ENCODE measurements at regions not wholly inside any gene's neighbourhood (a gene's known extent, or its start where the extent isn't known, plus 50 kb on each side); places are given as distances from the start of the nearest gene placed in this dataset.
"Not testable (repeated sequence)": the region's sequence is repeated elsewhere in the genome, so short reads cannot be mapped to it uniquely, and the experiment has no call there.

DNA sequence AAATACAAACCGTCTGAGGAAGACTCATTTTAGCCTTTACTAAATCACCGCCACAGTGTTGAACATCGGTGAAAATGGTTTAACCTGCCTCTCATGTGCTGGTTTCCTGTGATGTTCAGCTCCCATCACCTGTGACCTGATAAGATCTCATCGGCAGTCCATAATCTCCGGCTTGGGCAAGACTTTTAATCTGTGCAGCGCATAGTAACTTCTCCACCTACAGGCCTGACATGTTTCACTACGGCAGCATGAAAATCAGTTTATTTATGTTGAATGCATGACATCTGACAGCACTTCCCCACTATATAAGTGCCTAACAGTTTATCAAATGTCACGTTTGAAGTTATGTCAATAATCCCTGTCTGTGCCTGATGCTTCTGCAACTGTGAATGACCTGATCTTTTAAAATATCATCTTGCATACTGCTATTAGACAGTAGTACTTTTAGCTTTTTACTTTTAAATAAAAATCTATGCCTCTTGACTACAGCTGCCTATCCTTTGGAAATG lies 1919.8 kb upstream of the AGA start:
- no peak for DNase-seq

DNA sequence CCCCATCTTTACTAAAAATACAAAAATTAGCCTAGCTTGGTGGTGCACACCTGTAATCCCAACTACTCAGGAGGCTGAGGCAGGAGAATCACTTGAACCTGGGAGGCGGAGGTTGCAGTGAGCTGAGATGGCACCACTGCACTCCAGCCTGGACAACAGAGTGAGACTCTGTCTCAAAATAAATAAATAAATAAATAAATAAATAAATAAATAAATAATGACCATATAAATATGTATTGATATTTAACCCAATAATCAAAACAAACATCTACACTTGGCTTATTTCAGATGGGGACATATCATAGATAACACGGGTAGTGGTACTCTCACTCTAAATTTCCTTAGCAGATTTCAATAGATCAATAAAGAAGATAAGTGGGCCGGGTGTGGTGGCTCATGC lies 1923.7 kb upstream of the AGA start:
- DNase-seq, result not testable (repeated sequence)

DNA sequence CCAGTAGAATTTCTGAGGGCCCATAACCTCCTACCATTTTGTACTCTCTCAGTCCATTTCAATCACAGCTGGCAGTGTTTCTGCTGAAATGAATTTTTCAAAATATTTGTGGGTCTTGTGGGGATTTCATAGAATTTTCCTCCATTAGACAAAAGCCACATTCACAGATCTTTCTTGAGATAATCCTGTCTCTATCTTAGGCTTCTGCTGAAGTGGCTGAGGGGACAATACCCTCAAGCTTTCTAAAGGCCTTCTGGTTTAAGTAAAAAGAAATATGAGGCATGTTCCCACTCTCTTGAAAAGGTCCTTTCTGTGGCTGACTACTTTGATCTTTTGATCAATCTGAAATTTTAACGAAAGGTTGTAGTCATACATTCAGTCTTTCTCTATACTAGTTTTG lies 1930.0 kb upstream of the AGA start:
- no peak for DNase-seq

DNA sequence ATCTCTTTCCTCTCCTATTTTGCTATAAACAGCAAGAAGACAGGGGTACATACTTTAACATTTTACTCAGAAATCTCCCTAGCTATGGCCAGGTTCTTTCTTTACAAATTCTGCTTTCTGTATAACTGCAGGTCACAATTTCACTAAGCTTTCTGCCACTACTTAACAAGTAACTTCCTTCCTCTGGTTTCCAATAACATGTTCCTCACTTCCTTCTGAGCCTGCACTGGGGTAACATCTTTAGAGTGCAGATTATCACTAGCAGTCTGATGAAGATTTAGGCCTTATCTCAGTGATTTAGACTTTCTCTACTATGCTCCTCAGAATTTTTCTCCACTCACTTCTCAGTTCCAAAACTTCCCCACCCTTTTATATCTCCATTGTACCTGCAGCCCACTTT lies 1930.5 kb upstream of the AGA start:
- DNase-seq, result peak; percentile 7

DNA sequence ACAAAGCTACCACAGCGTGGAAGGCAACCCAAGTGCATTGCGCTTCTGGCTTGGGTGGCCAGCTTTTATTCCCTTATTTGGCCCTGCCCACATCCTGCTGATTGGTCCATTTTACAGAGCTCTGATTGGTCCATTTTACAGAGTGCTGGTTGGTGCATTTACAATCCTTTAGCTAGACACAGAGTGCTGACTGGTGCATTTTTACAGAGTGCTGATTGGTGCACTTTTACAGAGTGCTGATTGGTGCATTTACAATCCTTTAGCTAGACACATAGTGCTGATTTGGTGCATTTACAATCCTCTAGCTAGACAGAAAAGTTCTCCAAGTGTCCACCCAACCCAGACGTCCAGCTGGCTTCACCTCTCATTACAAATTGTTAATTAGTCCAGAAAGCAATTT lies 1936.6 kb upstream of the AGA start:
- not testable (repeated sequence) for DNase-seq

DNA sequence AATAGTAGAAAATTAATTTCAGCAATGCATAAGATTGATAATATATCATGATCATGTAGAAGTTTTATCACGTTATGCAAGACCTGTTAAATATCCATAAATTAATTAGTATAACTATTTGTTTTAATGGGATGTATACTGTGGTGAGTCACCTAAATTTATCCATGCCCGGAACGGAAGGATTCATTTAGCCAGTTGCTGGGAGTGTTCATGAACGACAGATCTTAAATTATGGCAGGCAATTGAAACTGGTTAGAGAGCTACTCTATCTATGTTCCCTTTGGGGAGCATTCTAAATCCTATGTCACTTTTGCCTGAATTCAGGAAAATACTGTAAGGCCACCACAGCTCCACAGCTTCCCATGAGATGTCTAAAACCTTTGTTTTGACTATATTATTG lies 1950.5 kb upstream of the AGA start:
- no peak for DNase-seq

DNA sequence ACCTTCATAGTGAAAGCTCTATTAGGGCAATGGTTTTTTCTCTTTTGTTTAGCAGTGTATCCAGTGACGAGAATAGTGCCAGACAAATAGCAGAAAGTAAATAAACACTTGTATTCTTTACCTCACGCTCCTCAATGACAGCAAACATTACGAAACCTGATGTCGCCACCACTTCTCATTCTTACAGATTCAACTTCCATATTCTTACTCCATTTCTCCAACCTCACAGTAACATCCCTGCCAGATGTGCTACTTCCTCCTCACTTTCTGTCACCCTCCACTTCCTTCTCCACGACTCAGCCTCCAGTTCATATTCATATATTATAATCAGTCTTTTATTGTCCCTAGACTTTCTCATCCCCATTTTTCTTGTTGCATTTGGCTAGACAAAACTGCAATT lies 1956.2 kb upstream of the AGA start:
- peak; percentile 41 for DNase-seq

DNA sequence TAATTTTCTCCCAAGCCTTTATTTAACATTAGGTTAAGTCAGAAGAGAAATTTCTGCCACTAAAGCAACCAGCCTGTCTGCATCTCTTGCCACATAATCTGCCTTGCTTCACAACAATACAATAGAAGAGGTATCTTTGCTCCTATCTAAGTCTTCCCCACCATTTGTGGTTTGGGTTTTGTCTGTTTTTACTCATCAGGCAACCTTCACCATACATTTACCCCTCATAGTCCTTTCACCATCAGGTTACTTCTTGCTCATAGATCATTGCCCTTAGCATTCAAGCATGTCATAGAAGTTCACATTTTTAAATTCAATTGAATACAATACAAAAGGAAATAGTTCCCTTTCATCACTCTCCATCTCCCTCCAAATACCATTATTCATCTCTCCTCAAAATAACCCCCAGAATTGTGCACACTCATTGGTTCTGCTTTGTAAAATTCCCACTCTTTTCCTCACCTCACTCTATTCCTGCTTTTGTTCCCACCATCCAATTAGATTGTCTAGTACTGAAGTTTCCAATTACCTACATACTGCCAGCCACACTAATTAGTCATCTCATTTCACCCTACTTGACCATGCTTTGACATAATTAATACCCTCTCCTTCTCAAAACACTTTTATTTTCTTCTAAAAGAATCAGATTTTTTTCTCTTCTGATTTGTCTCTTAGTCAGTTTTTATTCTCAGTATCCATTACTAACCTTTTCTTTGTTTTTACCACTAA lies 1957.0 kb upstream of the AGA start:
- peak; percentile 6 for DNase-seq

DNA sequence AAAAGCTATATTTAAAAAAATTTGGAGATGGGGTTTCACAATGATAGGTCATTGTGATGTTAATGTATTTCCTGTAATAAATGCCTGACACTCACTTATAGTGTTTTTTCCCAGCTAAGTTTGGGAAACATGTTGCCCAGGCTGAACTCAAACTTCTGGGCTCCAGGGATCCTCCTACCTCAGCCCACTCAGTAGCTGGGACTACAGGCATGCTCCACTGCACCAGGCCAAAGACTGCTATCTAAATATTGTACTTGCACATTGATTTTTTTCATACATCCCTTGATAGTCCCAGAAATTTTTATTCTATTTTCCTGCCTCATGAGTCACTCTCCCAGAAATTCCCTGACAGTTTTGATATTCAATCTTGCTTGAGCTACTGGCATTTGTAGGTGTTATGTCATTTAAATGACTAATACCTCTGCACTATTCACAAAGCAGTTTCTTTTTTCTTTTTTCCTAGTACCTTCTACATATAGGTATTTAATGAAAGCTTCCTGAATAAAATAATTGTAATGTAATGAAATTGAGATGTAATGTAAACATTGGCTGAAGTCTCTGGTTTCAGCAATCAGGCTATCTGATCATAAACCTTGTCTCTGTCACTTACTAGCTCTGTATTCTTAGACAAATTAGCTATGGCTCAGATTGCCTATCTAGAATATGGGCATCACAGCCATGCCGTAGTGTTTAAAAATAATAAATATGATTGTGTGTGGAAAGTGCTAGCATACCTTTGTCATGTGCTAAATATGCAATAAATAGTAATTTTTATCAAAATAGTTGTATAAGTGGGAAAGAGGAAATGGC lies 1973.0 kb upstream of the AGA start:
- no peak for DNase-seq

DNA sequence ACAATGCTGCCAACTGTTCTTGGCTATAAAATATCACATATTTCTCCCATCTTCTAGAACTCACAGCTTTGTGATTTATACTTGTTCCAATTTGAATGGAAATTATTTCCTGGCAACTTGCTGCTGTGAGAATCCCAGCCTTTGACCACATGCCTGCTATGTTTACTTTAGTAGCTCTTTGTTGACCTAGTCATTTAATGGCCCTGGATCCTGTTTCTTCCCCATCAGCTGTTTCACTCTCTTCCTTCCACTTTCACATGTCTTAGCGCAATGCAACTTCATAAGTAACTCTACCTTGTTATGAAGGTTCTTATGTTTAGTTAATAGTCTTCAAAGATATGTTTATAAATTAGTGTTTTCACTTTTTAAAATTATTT lies 1973.6 kb upstream of the AGA start:
- DNase-seq, result no peak

DNA sequence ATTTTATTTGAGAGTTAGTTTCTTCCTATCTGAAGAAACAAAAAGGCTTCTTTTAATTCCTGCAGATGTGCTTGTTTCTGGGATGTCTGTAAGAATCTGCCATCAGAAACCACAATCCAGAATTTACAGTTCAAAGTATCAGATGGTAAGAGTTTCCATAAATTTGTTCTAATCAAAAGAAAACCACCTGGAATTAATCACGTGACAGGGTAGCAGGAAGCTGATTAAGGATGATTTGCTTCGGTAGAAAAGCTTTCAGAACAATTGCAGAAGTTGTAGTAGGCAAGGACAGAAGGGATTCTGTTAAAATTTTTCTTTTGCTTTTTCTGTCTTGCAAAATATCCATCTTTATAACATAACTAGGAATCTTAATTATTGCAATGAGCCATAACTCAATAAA lies 1975.1 kb upstream of the AGA start:
- no peak for DNase-seq

DNA sequence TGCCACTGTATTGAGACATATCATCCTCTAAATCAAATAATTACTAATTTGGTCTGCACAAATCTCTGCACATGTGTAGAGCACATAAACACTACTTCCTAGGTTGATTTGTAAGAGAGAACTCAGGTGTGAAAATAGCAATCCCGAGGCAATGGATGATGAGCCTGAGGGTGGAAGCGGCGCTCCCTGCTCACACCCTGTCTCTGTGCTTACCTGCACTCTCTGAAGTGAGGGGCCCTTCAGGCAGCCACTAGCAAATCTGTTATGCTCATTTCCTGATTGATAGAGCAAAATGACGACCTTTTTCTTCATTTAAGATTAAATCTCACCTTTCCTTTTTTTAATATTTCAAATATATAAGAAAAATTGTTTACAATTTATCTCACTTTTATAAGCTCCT lies 1995.7 kb upstream of the AGA start:
- DNase-seq, result no peak

DNA sequence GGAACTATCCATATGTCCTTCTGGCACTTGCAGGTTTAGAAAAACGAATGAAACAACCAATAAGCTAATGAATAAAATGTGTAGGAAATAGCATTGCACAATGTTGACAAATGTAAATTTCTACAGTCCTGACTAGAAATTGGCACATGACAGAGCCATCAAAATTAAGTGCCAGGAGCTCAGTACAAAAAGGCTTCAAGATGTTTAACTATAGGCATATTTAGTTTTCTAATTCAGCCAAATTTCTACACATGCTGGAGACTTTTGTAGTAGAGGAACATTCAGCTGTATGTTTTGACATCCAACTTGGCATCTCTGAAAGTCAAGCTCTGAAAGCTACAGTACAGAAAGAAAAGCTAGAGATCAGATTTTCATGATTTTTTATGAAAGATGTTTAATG lies 1999.4 kb upstream of the AGA start:
- DNase-seq, result no peak

DNA sequence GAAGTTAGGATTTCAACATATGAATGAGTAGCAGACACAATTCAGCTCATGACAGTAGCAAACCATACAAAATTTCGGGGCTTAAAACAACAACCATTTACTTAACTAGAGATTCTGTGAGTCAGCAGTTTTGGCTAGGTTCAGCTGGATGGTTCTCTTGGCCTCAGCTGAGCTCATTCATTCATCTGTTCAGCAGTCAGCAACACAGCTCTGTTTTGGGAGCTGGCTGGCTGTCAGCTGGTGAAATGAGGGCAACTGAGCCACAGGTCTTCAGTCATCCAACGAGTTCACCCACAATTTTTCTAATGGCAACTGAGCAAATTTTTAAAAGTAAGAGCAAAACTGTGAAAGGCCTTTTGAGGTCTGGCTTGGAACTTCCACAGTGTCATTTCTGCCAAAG lies 2005.1 kb upstream of the AGA start:
- DNase-seq, result no peak

DNA sequence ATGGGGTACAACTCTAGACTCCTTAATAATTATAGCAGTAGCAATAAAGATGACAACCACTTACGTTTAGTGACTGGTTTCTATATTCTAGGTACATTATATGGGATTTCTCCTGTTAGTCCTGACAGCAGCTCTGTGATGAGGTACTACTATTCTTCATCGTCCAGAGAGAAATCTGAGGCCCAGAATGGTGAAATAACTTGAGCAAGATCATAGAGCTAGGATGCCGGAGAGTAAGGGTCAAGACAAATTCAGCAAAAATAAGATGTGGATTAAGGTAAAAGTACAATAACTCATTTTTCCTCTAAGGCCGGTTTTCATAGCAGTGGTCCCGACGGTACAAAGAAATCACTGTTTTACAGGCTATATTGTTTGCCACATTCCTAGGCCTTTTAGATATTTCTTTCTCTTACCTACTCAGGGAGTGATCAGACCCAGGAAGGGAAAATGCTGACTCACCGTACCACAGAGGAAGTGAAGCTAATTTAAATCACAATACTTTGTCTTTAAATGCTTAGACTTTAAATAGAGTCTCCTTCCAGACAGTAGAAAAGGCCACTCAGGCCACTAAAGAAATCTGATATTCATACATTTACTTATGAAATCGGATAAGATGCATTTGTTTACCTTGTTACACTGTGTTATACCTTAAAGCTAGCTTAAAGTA lies 2023.0 kb upstream of the AGA start:
- peak; percentile 46 for DNase-seq

DNA sequence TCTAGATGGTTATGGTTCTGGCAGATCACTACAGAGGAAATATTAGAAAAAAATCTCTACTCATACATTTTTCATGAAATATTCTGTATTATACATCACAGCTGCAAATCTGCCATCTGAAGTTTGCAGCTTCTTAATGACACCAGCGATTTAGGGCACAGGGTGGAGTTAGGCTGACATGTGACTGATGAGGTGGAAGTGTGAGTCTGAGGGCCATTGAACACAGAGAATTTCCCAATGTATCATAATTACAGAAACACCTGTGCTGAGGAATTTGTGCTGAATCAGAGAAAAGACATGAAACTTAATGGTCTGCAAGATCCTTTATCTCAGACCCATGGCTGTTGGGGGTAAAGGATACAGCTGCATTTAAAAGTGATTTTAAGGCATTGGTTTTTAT lies 2025.6 kb upstream of the AGA start:
- no peak for DNase-seq

DNA sequence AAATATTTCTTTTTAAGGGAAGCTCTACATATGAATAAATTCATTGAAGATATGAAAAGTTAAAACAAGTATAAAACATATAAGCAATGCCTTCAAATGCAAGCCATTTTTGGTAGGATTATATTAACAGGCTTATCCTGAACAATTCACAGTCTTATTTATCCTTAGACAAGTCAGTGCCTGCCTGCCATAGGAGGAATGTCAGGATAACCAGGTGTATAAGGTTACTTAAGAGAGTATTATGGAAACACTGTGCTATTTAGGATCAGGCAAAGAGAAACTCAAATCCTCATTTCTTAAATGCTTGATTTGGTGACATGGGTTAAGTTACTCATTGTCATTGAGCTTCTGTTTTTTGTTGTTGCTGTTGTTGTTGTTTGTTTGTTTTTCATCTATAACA lies 2029.9 kb upstream of the AGA start:
- DNase-seq, result no peak

DNA sequence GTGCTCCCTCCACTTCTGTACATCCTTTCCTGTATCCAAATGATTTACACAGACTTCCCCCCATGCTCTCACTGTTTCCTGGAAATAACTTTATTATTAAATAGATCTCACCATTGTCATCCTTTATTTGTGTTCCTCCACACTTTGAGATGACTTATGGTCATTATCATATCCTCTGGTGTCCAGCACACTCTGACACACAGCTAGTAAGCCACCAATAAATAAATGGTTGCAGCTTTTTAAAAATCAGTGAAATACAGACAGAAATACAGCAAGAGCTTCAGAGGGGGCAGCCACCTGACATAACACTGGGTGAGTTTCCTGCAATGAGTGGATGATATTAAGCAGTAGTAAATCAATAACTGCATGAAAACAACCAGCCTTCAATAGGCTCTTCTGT lies 2036.4 kb upstream of the AGA start:
- no peak for DNase-seq

DNA sequence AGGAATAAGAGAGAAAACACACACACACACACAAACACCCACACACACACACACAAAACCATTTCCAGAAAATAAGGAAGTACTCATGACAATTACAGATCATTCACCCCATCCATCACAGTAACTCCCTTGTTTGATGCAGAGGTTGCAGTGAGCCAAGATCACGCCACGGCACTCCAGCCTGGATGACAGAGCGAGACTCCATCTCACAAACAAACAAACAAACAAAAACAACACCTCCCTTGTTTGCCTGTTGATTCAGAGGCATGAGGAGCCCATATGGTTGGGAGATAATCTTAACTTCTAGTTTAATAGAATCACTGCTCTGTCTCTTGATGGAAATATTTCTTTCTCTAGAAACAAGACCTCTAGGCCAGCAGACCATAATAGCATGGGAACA lies 2043.5 kb upstream of the AGA start:
- no peak for DNase-seq

DNA sequence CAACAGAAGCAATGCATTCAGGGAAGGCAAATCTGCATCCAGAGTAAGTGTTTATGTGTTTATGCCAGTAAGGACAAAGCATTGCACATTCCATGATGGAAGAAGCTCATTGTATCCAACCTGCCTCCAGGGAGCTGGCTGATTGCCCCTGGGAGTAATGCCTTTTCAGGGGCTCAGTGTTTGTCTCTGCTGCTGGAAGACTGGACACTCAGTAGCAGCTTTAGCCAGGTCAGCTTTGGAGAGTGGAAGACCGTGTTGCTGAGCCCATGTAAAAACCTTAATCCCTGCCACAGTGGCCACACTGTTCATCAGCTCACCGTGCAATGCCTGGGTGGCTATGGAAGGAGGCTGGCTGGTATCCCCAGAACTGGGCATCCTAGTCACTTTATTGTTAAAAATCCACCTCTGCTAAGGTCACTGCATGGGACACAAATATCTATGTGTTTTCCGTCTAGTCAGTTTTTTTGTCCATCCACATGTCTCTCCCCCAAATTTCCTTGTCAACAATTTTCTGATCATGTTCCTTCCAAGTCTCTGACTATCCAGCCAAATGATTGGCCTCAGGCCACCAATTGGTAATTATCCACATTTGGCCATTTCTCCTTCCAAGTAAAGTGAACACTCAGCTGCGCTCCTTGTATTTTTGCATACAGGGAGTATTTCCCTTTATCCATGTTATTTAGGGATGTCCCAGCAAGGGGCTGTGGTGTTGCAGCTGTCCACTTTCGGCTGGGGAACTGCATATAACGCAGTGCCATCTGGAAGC lies 2044.5 kb upstream of the AGA start:
- DNase-seq, result no peak

DNA sequence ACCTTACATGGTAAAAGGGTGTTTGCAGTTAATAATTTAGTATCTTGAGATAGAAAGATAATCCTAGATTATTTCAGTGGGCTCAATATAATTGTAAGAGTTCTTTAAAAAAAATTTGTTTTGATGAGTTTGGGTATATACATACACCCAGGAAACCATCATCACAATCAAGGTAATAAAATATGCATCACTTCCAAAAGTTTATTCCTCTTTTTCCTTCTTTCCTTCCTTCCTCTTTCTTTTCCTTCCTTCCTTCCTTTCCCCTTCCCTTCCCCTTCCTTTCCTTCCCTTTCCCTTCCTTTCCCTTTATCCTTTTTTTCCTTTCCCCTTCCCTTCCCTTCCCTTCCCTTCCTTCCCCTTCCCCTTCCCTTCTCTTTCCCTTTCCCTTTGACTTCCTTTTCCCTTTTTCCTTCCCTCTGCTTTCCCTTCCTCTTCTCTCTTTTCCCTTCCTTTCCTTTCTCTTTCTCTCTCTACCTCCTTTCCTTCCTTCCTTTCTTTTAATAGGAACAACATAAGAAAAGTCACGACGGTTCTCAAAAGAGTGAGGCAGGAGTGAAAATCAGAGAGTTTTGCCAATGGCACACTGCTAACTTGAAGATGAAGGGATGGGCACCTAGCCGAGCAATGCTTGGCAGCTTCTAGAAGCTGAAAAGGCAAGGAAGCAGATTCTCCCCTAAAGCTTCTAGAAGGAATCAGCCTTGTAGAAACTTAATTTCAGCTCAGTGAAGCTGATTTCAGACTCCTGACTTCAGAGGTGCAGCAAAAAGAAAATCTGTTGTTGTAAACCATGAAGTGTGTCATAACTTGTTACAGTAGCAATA lies 2050.2 kb upstream of the AGA start:
- no peak for DNase-seq

DNA sequence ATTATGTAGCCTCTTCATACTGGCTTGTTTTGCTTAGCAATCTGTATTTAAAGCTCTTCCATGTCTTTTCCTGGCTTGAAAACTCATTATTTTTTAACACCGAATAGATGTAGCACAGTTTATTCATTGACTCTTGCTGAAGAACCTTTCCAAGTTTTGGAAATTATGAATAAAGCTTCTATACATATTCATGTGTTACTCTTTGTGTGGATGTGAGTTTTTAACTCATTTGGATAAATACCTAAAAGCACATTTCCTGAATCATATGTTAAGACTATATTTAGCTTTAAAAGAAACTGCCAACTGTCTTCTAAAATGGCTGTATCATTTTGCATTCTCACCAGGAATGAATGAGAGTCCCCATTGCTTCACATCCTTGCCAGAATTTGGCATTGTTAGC lies 2061.7 kb upstream of the AGA start:
- no peak for DNase-seq
